Activated CD8-positive, alpha-beta memory T cell treated with anti-CD3 and anti-CD28 coated beads for 1 hour (primary cell): ENCODE measurements at regions not wholly inside any gene's neighbourhood (a gene's known extent, or its start where the extent isn't known, plus 50 kb on each side); places are given as distances from the start of the nearest gene placed in this dataset.

Source experiments
- DNase-seq, 2 donors: peaks; one replicate each; pipeline ENCODE4 v3.0.0-alpha.2; 2020; ENCODE audit warnings: low read depth in 1 of 2; ENCODE audit errors: extremely low read depth in 1 of 2

DNA sequence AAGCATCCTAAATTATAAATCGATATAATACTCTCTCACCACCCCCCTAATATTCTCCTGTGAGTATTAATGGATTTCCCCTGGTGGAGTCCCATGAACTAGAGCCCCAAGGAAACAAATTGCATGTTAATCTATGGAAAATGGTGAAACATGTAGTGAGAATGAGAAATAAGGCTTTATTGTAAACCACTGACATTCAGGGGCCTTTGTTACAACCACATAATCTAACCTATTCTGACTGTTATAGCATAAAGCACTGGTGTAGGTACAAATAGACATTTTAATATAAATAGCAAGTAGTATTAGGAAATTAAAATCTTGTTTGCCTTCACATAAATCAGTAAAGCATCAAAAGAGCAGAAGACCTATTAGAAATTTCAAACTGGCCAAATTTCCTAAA lies 65.3 kb upstream of the TLK1 start:
- no peak for DNase-seq

DNA sequence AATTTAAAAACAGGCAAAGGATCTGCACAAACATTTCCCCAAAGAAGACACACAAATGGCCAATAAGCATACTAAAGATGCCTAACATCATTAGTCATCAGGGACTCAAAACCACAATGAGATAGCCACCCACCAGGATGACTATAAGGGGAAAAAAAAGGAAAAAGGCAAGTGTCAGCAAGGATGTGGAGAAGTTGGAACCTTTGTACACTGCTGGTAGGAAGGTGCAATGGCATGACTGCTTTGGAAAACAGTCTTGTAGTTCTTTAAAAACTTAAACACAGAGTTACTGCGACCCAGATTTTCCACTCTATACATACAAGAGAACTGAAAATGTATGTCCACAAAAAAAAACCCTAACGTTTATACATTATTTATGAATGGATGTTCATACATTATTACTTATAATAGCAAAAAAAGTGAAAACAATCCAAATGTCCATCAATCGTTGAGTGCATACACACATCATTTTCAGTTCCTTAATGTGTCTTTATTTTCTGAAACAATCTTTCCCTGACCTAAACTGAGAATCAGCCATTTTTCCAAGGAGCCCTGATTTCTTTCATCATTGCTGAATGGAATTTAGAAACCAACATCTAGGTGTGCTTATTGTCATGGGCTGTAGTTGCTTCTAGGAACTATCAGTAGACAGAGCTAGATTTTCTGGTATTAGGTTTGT lies 64.7 kb upstream of the TLK1 start:
- DNase-seq = no peak

- no peak for DNase-seq
Measured at GRCh38 chr2:171217330-171217729, 56.6 kb upstream of the TLK1 start.

DNA sequence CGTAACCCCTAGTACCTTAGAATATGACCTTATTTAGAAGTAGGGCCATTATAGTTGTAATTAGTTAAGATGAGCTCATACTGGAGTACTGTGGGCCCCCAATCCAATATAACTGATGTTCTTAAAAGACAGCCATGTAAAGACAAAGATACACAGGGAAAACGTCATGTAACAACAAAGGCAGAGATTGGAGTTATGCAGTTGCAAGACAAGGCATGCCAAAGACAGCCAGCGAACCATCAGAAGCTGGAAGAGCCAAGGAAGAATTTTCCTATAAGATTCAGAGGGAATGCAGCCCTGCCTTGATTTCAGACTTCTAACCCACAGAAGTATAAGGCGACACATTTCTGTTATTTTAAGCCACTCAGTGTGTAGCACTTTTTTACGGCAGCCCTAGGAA lies 55.9 kb upstream of the TLK1 start:
- no peak for DNase-seq

GRCh38 chr2:171214093-171214492 lies 53.4 kb upstream of the TLK1 start:
- DNase-seq = no peak

DNA sequence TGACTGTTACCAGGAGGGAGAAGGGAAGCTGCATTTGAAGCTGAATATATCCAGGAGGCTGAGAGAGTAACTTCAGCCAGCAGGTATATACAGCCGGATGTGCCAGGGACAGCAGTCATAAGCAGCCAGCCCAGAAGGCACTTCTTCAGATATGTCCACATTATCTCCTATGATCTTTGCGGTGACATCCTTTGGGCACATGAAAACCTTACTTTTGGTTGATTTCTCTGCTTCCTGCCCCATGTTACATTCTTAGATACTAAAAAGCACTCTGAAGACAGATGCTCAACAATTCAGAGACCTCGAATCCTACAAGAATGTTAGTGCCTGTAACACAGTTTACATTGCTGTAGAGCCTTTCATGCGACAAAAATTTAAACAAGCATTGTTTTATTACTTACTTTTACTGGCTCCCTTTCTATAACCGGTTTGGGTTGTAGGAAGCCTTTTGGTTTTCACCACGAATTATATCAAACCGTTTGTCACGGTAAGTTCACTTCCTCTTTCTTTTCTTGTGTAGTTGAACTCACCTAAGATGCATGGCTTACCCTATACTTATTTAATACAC lies 50.3 kb upstream of the TLK1 start:
- DNase-seq = peak in 1 of 2 donors; percentile 1
